ENCODE measurements at regions not wholly inside any gene's neighbourhood (a gene's known extent, or its start where the extent isn't known, plus 50 kb on each side); places are given as distances from the start of the nearest gene placed in this dataset.

GRCh38 chr9:106575823-106576222, 287.1 kb upstream of the ZNF462 start:
- no peak for DNase-seq

GRCh38 chr9:106576232-106576760, 286.7 kb upstream of the ZNF462 start:
- DNase-seq, result no peak

GRCh38 chr9:106577121-106577520, 285.8 kb upstream of the ZNF462 start:
- no peak for DNase-seq

GRCh38 chr9:106580546-106580945, 282.4 kb upstream of the ZNF462 start:
- no peak for DNase-seq

- DNase-seq, result no peak
Measured at GRCh38 chr9:106581973-106582372, 281.0 kb upstream of the ZNF462 start.

GRCh38 chr9:106583751-106584150, 279.2 kb upstream of the ZNF462 start:
- no peak for DNase-seq

GRCh38 chr9:106587042-106587441, 275.9 kb upstream of the ZNF462 start:
- no peak for DNase-seq

- no peak for DNase-seq
Measured at GRCh38 chr9:106588626-106589025, 274.3 kb upstream of the ZNF462 start.

- DNase-seq, result no peak
Measured at GRCh38 chr9:106590759-106591505, 272.0 kb upstream of the ZNF462 start.

- no peak for DNase-seq
Measured at GRCh38 chr9:106593201-106593600, 269.8 kb upstream of the ZNF462 start.

GRCh38 chr9:106596984-106597383, 266.0 kb upstream of the ZNF462 start:
- no peak for DNase-seq

GRCh38 chr9:106600955-106601560, 261.9 kb upstream of the ZNF462 start:
- no peak for DNase-seq

- DNase-seq, result no peak
Measured at GRCh38 chr9:106602344-106602743, 260.6 kb upstream of the ZNF462 start.

- no peak for DNase-seq
Measured at GRCh38 chr9:106613250-106613737, 249.7 kb upstream of the ZNF462 start.

- DNase-seq, result no peak
Measured at GRCh38 chr9:106615118-106615889, 247.7 kb upstream of the ZNF462 start.

GRCh38 chr9:106616026-106616425, 246.9 kb upstream of the ZNF462 start:
- no peak for DNase-seq

- no peak for DNase-seq
Measured at GRCh38 chr9:106616851-106617345, 246.1 kb upstream of the ZNF462 start.

- no peak for DNase-seq
Measured at GRCh38 chr9:106619211-106619610, 243.8 kb upstream of the ZNF462 start.

GRCh38 chr9:106620081-106620480, 242.9 kb upstream of the ZNF462 start:
- no peak for DNase-seq

- DNase-seq, result no peak
Measured at GRCh38 chr9:106620866-106621265, 242.1 kb upstream of the ZNF462 start.

GRCh38 chr9:106621313-106622163, 241.4 kb upstream of the ZNF462 start:
- DNase-seq, result no peak

GRCh38 chr9:106622164-106622487, 240.8 kb upstream of the ZNF462 start:
- no peak for DNase-seq

- DNase-seq, result no peak
Measured at GRCh38 chr9:106623558-106623957, 239.4 kb upstream of the ZNF462 start.
